PC-9 (cell line): ENCODE measurements at regions not wholly inside any gene's neighbourhood (a gene's known extent, or its start where the extent isn't known, plus 50 kb on each side); places are given as distances from the start of the nearest gene placed in this dataset.

Experiments used
- EZH2 ChIP-seq: fragments of 200-600 bp; sonication (generic); IDR thresholded peaks from 2 replicates; pipeline ENCODE4 v1.8.0; 2017; ENCODE audit warnings: antibody characterized with exemption, low read depth
- TF ChIP-seq, protein P1 (sequence below): fragments of 200-600 bp; sonication (generic); conservative IDR thresholded peaks from 2 replicates; pipeline ENCODE4 v1.6.1; 2017; ENCODE audit warnings: mixed run types, antibody characterized with exemption, mild to moderate bottlenecking, moderate library complexity

DNA sequence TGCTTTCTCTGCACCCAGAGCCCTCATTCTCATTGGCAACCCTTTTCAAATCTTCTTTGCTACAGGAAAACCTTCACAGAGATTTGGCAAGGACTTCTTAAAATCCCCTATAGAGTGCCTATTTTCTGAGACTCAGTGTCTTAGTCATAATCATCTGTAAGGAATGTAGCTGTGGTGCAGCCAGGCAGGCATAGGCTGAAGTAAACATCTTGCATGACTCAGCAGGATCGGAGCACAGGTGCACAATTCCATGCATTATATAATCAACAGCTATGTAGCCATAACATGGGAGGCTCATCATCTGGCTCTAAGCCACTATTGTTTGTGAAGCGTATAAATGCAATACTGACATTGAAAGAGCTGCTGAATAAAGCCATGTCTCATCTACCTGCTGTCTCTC is 368.8 kb downstream of the MAGEE1 start:
- TF ChIP-seq, protein P1, sequence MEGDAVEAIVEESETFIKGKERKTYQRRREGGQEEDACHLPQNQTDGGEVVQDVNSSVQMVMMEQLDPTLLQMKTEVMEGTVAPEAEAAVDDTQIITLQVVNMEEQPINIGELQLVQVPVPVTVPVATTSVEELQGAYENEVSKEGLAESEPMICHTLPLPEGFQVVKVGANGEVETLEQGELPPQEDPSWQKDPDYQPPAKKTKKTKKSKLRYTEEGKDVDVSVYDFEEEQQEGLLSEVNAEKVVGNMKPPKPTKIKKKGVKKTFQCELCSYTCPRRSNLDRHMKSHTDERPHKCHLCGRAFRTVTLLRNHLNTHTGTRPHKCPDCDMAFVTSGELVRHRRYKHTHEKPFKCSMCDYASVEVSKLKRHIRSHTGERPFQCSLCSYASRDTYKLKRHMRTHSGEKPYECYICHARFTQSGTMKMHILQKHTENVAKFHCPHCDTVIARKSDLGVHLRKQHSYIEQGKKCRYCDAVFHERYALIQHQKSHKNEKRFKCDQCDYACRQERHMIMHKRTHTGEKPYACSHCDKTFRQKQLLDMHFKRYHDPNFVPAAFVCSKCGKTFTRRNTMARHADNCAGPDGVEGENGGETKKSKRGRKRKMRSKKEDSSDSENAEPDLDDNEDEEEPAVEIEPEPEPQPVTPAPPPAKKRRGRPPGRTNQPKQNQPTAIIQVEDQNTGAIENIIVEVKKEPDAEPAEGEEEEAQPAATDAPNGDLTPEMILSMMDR = no peak
- no peak for TF ChIP-seq EZH2
